HEK293 (cell line): ENCODE measurements at regions not wholly inside any gene's neighbourhood (a gene's known extent, or its start where the extent isn't known, plus 50 kb on each side); places are given as distances from the start of the nearest gene placed in this dataset.
"Not testable (repeated sequence)": the region's sequence is repeated elsewhere in the genome, so short reads cannot be mapped to it uniquely, and the experiment has no call there.

Experiments
- CTCF ChIA-PET: fragments of 350-600 bp; formaldehyde crosslinking; extraction: SDS; loops from one replicate; lab custom pipeline; 2021; ENCODE audit warnings: antibody characterized with exemption; lab: Yijun Ruan, JAX
- POLR2A ChIA-PET: fragments of 300-600 bp; formaldehyde crosslinking; extraction: SDS; loops from one replicate; lab custom pipeline; 2020; ENCODE audit warnings: antibody characterized with exemption, inconsistent platforms; lab: Yijun Ruan, JAX
- H3K27ac ChIP-seq: fragments of 200-500 bp; sonication (Bioruptor generic); 2 replicates; pipeline ENCODE4 v1.5.1; 2014; ENCODE audit warnings: low read depth, low read length, control low read depth, inconsistent platforms; ENCODE audit errors: extremely low read depth
- H3K36me3 ChIP-seq, 2 experiments: fragments of 200-500 bp in 1 of 2; sonication (Bioruptor generic) in 1 of 2; 1 replicate in 1 of 2; 2 replicates in 1 of 2; pipeline ENCODE4 v1.5.1; 2014 to 2017; ENCODE audit warnings: inconsistent platforms in 2 of 2, low read length in 2 of 2; ENCODE audit not compliant: control insufficient read depth in 2 of 2, insufficient read depth in 1 of 2
- H3K4me1 ChIP-seq: fragments of 200-500 bp; sonication (Bioruptor generic); 2 replicates; pipeline ENCODE4 v1.5.1; 2014; ENCODE audit warnings: mild to moderate bottlenecking, low read length, inconsistent platforms; ENCODE audit not compliant: control insufficient read depth, insufficient read depth
- H3K4me3 ChIP-seq: 2 replicates; pipeline ENCODE4 v1.5.1; 2011; ENCODE audit warnings: low read depth, mild to moderate bottlenecking, control low read depth, low read length, moderate library complexity
- H3K9me3 ChIP-seq: fragments of 200-500 bp; sonication (Bioruptor generic); 2 replicates; pipeline ENCODE4 v1.5.1; 2014; ENCODE audit warnings: low read depth, low read length, inconsistent platforms; ENCODE audit not compliant: control insufficient read depth, insufficient read depth
- SETDB1 ChIP-seq: IDR thresholded peaks from one replicate; pipeline ENCODE4 v1.6.1; 2017; ENCODE audit warnings: mild to moderate bottlenecking, low read length, moderate library complexity, mixed read lengths; ENCODE audit not compliant: insufficient read length
- ZBTB8A ChIP-seq: fragments of 450-650 bp; formaldehyde crosslinking; IDR thresholded peaks from 2 replicates; pipeline ENCODE4 v1.5.1; 2016; ENCODE audit warnings: missing biosample characterization, missing genetic modification characterization
- ZNF121 ChIP-seq: fragments of 450-650 bp; formaldehyde crosslinking; IDR thresholded peaks from 2 replicates; pipeline ENCODE4 v1.5.1; 2016; ENCODE audit warnings: missing biosample characterization, missing genetic modification characterization
- ZNF140 ChIP-seq: fragments of 450-650 bp; formaldehyde crosslinking; IDR thresholded peaks from 2 replicates; pipeline ENCODE4 v1.5.1; 2016; ENCODE audit warnings: missing biosample characterization, missing genetic modification characterization
- ZNF146 ChIP-seq: fragments of 450-650 bp; formaldehyde crosslinking; IDR thresholded peaks from 2 replicates; pipeline ENCODE4 v1.5.1; 2016; ENCODE audit warnings: missing biosample characterization, missing genetic modification characterization
- ZNF394 ChIP-seq: fragments of 450-650 bp; formaldehyde crosslinking; IDR thresholded peaks from 2 replicates; pipeline ENCODE4 v1.5.1; 2016; ENCODE audit warnings: missing biosample characterization, missing genetic modification characterization, mild to moderate bottlenecking, moderate library complexity, borderline replicate concordance
- ZNF426 ChIP-seq: fragments of 450-650 bp; formaldehyde crosslinking; IDR thresholded peaks from 2 replicates; pipeline ENCODE4 v1.5.1; 2017; ENCODE audit warnings: missing biosample characterization, missing genetic modification characterization, mild to moderate bottlenecking, inconsistent platforms, moderate library complexity
- ZNF529 ChIP-seq: fragments of 450-650 bp; formaldehyde crosslinking; IDR thresholded peaks from 2 replicates; pipeline ENCODE4 v1.5.1; 2017; ENCODE audit warnings: missing genetic modification characterization, missing biosample characterization; ENCODE audit not compliant: insufficient replicate concordance
- ZNF555 ChIP-seq: fragments of 450-650 bp; formaldehyde crosslinking; conservative IDR thresholded peaks from 2 replicates; pipeline ENCODE4 v1.5.1; 2017; ENCODE audit warnings: missing biosample characterization, mild to moderate bottlenecking, missing genetic modification characterization, inconsistent platforms
- ZNF560 ChIP-seq: fragments of 450-650 bp; formaldehyde crosslinking; IDR thresholded peaks from 2 replicates; pipeline ENCODE4 v1.5.1; 2017; ENCODE audit warnings: missing biosample characterization, missing genetic modification characterization, borderline replicate concordance
- ZNF654 ChIP-seq: fragments of 450-650 bp; formaldehyde crosslinking; IDR thresholded peaks from 2 replicates; pipeline ENCODE4 v1.5.1; 2016; ENCODE audit warnings: low read depth, missing biosample characterization, missing genetic modification characterization
- ZSCAN23 ChIP-seq: fragments of 450-650 bp; formaldehyde crosslinking; IDR thresholded peaks from 2 replicates; pipeline ENCODE4 v1.5.1; 2016; ENCODE audit warnings: missing biosample characterization, missing genetic modification characterization
- ZXDB ChIP-seq: fragments of 450-650 bp; formaldehyde crosslinking; IDR thresholded peaks from 2 replicates; pipeline ENCODE4 v1.5.1; 2016; ENCODE audit warnings: missing biosample characterization, missing genetic modification characterization
- TF ChIP-seq, protein P1 (sequence below): fragments of 450-650 bp; formaldehyde crosslinking; IDR thresholded peaks from 2 replicates; pipeline ENCODE4 v1.5.1; 2016; ENCODE audit warnings: missing biosample characterization, missing genetic modification characterization
- TF ChIP-seq, protein P2 (sequence below): fragments of 450-650 bp; formaldehyde crosslinking; IDR thresholded peaks from 2 replicates; pipeline ENCODE4 v1.5.1; 2016; ENCODE audit warnings: missing biosample characterization, missing genetic modification characterization
- TF ChIP-seq, protein P3 (sequence below): fragments of 450-650 bp; formaldehyde crosslinking; conservative IDR thresholded peaks from 2 replicates; pipeline ENCODE4 v1.5.1; 2016; ENCODE audit warnings: low read depth, missing biosample characterization, missing genetic modification characterization
- TF ChIP-seq, protein P4 (sequence below): fragments of 450-650 bp; formaldehyde crosslinking; conservative IDR thresholded peaks from 2 replicates; pipeline ENCODE4 v1.5.1; 2016; ENCODE audit warnings: low read depth, missing biosample characterization, missing genetic modification characterization

DNA sequence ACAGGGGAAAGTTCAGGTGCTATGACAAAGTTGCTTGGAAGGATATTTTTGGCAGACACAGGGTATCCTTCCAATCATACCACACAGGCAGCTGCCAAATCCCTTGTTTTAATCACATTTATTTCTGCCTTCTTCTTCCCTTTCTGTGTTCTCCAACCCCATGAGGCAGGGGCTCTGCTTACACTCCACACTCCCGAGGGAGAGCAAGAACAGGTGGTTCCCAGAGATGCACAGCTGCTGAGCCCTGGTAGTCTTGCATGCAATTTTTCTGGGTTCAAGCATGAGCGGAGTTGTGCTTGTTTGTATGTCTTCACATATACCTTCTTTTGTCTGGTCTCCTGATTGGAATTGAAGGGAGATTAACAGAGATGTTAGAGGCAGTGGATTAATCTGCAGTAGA is 251.7 kb upstream of the ST6GAL2 start (continued):
- TF ChIP-seq, protein P1, sequence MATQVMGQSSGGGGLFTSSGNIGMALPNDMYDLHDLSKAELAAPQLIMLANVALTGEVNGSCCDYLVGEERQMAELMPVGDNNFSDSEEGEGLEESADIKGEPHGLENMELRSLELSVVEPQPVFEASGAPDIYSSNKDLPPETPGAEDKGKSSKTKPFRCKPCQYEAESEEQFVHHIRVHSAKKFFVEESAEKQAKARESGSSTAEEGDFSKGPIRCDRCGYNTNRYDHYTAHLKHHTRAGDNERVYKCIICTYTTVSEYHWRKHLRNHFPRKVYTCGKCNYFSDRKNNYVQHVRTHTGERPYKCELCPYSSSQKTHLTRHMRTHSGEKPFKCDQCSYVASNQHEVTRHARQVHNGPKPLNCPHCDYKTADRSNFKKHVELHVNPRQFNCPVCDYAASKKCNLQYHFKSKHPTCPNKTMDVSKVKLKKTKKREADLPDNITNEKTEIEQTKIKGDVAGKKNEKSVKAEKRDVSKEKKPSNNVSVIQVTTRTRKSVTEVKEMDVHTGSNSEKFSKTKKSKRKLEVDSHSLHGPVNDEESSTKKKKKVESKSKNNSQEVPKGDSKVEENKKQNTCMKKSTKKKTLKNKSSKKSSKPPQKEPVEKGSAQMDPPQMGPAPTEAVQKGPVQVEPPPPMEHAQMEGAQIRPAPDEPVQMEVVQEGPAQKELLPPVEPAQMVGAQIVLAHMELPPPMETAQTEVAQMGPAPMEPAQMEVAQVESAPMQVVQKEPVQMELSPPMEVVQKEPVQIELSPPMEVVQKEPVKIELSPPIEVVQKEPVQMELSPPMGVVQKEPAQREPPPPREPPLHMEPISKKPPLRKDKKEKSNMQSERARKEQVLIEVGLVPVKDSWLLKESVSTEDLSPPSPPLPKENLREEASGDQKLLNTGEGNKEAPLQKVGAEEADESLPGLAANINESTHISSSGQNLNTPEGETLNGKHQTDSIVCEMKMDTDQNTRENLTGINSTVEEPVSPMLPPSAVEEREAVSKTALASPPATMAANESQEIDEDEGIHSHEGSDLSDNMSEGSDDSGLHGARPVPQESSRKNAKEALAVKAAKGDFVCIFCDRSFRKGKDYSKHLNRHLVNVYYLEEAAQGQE (tag by site-specific recombination), result no peak
- TF ChIP-seq SETDB1 (no peak), ZNF146 (tag by site-specific recombination) (no peak), ZNF529 (no peak), ZSCAN23 (tag by site-specific recombination) (no peak)
- TF ChIP-seq, protein P2, sequence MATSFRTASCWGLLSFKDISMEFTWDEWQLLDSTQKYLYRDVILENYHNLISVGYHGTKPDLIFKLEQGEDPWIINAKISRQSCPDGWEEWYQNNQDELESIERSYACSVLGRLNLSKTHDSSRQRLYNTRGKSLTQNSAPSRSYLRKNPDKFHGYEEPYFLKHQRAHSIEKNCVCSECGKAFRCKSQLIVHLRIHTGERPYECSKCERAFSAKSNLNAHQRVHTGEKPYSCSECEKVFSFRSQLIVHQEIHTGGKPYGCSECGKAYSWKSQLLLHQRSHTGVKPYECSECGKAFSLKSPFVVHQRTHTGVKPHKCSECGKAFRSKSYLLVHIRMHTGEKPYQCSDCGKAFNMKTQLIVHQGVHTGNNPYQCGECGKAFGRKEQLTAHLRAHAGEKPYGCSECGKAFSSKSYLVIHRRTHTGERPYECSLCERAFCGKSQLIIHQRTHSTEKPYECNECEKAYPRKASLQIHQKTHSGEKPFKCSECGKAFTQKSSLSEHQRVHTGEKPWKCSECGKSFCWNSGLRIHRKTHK, result no peak

DNA sequence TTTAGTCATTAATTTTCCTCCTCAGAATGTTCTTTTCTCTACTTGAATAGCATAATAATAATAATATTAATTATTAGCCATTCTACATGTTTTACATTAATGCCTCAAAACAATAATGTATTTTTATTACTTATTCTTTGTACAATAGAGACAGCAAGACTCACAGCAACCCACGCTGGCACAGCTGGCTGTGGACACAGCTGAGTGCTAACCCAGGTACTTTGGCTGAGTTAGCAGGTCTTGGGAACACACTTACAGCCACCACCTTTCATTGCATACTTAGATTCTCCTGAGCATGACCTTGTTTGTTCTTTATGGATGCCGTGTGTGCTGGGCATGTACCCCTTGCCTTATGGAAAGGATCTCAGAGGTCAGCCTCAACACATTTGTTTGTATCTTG is 260.2 kb upstream of the ST6GAL2 start:
- Histone ChIP-seq H3K36me3 (no peaks in the 10 kb centered on the region), H3K27ac (no peak overlapping the region), H3K4me3 (no peak overlapping the region), H3K9me3 (no peaks in the 10 kb centered on the region), H3K4me1 (no peaks in the 10 kb centered on the region)
- CTCF ChIA-PET, result no interaction called here
- TF ChIP-seq ZNF121, result no peak
- POLR2A ChIA-PET, result no interaction called here

DNA sequence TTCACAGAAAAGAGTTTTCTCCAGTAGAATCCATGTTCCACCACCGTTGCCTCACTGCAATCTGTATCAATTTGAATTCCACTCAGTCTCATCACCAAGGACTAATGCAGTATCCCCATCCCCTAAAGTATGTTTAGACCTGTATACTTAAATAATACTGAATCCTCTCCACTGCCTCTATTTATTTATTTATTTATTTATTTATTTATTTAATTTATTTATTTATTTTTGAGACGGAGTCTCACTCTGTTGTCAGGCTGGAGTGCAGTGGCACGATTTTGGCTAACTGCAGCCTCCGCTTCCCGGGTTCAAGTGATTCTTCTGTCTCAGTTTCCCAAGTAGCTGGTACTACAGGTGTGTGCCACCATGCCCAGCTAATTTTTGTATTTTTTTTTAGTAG is 260.7 kb upstream of the ST6GAL2 start:
- POLR2A ChIA-PET, CTCF ChIA-PET, H3K4me1 ChIP-seq, H3K27ac ChIP-seq, H3K36me3 ChIP-seq, H3K4me3 ChIP-seq, H3K9me3 ChIP-seq: not testable (repeated sequence)
- TF ChIP-seq ZNF555 (tag by site-specific recombination) (peak; percentile 41), ZXDB (0 out of 2 replicates have a peak, but pooled peaks have one; percentile 21), ZNF426 (tag by site-specific recombination) (peak; percentile 58), ZNF560 (tag by site-specific recombination) (0 out of 2 replicates have a peak, but pooled peaks have one; percentile 11), ZNF654 (tag by site-specific recombination) (peak; percentile 13; the same call in 1 of the 2 replicates), ZNF394 (tag by site-specific recombination) (peak; percentile 76; the same call in 1 of the 2 replicates), ZNF140 (peak; percentile 39; the same call in 1 of the 2 replicates), ZBTB8A (tag by site-specific recombination) (peak; percentile 47)
- TF ChIP-seq, protein P3, sequence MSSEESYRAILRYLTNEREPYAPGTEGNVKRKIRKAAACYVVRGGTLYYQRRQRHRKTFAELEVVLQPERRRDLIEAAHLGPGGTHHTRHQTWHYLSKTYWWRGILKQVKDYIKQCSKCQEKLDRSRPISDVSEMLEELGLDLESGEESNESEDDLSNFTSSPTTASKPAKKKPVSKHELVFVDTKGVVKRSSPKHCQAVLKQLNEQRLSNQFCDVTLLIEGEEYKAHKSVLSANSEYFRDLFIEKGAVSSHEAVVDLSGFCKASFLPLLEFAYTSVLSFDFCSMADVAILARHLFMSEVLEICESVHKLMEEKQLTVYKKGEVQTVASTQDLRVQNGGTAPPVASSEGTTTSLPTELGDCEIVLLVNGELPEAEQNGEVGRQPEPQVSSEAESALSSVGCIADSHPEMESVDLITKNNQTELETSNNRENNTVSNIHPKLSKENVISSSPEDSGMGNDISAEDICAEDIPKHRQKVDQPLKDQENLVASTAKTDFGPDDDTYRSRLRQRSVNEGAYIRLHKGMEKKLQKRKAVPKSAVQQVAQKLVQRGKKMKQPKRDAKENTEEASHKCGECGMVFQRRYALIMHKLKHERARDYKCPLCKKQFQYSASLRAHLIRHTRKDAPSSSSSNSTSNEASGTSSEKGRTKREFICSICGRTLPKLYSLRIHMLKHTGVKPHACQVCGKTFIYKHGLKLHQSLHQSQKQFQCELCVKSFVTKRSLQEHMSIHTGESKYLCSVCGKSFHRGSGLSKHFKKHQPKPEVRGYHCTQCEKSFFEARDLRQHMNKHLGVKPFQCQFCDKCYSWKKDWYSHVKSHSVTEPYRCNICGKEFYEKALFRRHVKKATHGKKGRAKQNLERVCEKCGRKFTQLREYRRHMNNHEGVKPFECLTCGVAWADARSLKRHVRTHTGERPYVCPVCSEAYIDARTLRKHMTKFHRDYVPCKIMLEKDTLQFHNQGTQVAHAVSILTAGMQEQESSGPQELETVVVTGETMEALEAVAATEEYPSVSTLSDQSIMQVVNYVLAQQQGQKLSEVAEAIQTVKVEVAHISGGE (tag by site-specific recombination), result 0 out of 2 replicates have a peak, but pooled peaks have one; percentile 41
- TF ChIP-seq, protein P4, sequence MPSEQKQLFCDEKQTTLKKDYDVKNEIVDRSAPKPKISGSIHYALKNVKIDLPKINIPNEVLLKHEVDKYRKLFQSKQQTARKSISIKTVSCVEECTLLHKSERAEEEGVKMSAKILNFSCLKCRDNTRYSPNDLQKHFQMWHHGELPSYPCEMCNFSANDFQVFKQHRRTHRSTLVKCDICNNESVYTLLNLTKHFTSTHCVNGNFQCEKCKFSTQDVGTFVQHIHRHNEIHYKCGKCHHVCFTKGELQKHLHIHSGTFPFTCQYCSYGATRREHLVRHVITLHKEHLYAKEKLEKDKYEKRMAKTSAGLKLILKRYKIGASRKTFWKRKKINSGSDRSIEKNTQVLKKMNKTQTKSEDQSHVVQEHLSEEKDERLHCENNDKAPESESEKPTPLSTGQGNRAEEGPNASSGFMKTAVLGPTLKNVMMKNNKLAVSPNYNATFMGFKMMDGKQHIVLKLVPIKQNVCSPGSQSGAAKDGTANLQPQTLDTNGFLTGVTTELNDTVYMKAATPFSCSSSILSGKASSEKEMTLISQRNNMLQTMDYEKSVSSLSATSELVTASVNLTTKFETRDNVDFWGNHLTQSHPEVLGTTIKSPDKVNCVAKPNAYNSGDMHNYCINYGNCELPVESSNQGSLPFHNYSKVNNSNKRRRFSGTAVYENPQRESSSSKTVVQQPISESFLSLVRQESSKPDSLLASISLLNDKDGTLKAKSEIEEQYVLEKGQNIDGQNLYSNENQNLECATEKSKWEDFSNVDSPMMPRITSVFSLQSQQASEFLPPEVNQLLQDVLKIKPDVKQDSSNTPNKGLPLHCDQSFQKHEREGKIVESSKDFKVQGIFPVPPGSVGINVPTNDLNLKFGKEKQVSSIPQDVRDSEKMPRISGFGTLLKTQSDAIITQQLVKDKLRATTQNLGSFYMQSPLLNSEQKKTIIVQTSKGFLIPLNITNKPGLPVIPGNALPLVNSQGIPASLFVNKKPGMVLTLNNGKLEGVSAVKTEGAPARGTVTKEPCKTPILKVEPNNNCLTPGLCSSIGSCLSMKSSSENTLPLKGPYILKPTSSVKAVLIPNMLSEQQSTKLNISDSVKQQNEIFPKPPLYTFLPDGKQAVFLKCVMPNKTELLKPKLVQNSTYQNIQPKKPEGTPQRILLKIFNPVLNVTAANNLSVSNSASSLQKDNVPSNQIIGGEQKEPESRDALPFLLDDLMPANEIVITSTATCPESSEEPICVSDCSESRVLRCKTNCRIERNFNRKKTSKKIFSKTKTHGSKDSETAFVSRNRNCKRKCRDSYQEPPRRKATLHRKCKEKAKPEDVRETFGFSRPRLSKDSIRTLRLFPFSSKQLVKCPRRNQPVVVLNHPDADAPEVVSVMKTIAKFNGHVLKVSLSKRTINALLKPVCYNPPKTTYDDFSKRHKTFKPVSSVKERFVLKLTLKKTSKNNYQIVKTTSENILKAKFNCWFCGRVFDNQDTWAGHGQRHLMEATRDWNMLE (tag by site-specific recombination), result peak; percentile 66
